ENCODE measurements at regions not wholly inside any gene's neighbourhood (a gene's known extent, or its start where the extent isn't known, plus 50 kb on each side); places are given as distances from the start of the nearest gene placed in this dataset.

DNA sequence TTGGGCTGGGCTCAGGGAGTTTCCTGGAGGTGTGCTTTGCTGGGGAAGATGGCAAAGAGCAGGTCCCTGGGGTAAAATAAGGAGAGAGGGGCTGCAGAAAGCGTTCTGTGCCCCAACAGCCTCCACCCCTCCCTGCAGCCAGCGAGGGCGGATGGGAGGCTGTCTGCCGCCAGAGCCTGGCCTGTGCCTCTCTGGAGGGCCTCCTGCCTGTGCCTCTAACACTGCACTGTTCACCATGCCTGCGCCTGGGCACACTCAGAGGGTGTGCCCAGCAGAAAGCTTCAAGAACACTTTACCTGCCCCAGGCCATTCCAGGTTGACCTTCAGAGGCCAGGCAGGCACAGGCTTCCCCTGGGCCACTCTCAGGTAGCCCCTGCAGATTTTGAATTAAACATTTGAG, 77.7 kb upstream of the KLF13 start (continued):
- TF ChIP-seq, protein P1, sequence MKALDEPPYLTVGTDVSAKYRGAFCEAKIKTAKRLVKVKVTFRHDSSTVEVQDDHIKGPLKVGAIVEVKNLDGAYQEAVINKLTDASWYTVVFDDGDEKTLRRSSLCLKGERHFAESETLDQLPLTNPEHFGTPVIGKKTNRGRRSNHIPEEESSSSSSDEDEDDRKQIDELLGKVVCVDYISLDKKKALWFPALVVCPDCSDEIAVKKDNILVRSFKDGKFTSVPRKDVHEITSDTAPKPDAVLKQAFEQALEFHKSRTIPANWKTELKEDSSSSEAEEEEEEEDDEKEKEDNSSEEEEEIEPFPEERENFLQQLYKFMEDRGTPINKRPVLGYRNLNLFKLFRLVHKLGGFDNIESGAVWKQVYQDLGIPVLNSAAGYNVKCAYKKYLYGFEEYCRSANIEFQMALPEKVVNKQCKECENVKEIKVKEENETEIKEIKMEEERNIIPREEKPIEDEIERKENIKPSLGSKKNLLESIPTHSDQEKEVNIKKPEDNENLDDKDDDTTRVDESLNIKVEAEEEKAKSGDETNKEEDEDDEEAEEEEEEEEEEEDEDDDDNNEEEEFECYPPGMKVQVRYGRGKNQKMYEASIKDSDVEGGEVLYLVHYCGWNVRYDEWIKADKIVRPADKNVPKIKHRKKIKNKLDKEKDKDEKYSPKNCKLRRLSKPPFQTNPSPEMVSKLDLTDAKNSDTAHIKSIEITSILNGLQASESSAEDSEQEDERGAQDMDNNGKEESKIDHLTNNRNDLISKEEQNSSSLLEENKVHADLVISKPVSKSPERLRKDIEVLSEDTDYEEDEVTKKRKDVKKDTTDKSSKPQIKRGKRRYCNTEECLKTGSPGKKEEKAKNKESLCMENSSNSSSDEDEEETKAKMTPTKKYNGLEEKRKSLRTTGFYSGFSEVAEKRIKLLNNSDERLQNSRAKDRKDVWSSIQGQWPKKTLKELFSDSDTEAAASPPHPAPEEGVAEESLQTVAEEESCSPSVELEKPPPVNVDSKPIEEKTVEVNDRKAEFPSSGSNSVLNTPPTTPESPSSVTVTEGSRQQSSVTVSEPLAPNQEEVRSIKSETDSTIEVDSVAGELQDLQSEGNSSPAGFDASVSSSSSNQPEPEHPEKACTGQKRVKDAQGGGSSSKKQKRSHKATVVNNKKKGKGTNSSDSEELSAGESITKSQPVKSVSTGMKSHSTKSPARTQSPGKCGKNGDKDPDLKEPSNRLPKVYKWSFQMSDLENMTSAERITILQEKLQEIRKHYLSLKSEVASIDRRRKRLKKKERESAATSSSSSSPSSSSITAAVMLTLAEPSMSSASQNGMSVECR (CRISPR knock-in tag; IDR thresholded peaks at IDR 0.05; ENCODE audit: borderline replicate concordance), result no peak
- TF ChIP-seq SMAD3 (CRISPR knock-in tag; IDR thresholded peaks at IDR 0.05; ENCODE audit: borderline replicate concordance) (no peak), FOXP1 (CRISPR knock-in tag; IDR thresholded peaks at IDR 0.05; ENCODE audit: borderline replicate concordance) (no peak), SOX15 (CRISPR knock-in tag; IDR thresholded peaks at IDR 0.05) (no peak)
- TF ChIP-seq, protein P2, sequence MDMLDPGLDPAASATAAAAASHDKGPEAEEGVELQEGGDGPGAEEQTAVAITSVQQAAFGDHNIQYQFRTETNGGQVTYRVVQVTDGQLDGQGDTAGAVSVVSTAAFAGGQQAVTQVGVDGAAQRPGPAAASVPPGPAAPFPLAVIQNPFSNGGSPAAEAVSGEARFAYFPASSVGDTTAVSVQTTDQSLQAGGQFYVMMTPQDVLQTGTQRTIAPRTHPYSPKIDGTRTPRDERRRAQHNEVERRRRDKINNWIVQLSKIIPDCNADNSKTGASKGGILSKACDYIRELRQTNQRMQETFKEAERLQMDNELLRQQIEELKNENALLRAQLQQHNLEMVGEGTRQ (CRISPR knock-in tag; IDR thresholded peaks at IDR 0.05), result no peak

DNA sequence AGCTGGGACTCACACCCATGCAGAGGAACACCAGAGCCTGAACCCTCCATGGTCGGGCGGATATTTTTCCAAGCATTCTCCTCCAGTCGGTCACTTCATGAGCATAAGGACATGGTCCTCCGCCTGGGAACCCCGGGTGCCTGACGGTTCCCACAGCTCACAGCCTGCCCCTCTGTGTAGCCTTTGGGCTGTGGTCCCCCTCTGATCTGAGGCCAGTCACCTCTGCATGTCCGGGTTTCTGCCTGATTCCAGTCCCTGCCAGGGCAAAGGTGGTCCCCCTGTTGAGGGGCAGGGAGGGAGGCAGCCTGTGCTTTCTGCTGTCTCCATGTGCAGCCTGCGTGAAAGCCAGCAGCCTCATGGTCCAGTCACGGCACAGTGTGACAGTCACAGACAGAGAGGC, 76.6 kb upstream of the KLF13 start:
- H3K36me3 Mint-ChIP-seq, result no peaks in the 10 kb centered on the region
- no peaks in the 10 kb centered on the region for H3K27me3 Mint-ChIP-seq (ENCODE audit: low read depth)
- no peak overlapping the region for H3K27ac Mint-ChIP-seq

DNA sequence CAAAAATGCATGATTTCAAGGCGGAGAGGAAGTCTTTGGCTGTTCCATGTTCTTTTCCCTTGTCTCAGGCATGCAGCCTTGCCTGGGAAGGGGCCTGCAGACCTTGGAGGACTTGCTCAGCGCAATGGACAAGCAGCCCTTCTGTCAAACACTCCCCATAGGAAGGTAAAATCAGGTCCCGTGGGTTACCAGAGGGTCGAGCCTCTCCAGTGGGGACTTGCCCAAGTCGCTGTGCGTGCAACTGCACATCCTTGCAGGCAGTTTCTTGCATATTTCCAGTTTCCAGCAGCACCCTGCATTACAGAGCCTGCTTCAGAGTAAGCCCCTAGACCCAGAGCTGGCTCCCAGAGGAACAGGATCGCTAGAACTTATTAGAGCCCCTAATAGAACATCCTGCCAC, 75.5 kb upstream of the KLF13 start:
- CTCF ChIA-PET, result no interaction called here
- no peaks in the 10 kb centered on the region for H3K27me3 Mint-ChIP-seq (ENCODE audit: low read depth)

More for the DNA sequence above, 76.6 kb upstream of the KLF13 start:
- no peak overlapping the region for H3K4me3 Mint-ChIP-seq
- TF ChIP-seq OVOL2 (CRISPR knock-in tag; IDR thresholded peaks at IDR 0.05; ENCODE audit: borderline replicate concordance), result no peak
- TF ChIP-seq EMX1 (CRISPR knock-in tag; IDR thresholded peaks at IDR 0.05), result no peak
- no peak for TF ChIP-seq ZNF138 (CRISPR knock-in tag; conservative IDR thresholded peaks at IDR 0.05)
- no peak for TF ChIP-seq ZNF263 (CRISPR knock-in tag; IDR thresholded peaks at IDR 0.05; ENCODE audit: low read depth)
- no peak for TF ChIP-seq MYBL2 (CRISPR knock-in tag; IDR thresholded peaks at IDR 0.05)
- TF ChIP-seq, protein P3, sequence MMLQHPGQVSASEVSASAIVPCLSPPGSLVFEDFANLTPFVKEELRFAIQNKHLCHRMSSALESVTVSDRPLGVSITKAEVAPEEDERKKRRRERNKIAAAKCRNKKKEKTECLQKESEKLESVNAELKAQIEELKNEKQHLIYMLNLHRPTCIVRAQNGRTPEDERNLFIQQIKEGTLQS (CRISPR knock-in tag; conservative IDR thresholded peaks at IDR 0.05), result no peak
- TF ChIP-seq ETV6 (CRISPR knock-in tag; IDR thresholded peaks at IDR 0.05), result no peak
- TF ChIP-seq, protein P4, sequence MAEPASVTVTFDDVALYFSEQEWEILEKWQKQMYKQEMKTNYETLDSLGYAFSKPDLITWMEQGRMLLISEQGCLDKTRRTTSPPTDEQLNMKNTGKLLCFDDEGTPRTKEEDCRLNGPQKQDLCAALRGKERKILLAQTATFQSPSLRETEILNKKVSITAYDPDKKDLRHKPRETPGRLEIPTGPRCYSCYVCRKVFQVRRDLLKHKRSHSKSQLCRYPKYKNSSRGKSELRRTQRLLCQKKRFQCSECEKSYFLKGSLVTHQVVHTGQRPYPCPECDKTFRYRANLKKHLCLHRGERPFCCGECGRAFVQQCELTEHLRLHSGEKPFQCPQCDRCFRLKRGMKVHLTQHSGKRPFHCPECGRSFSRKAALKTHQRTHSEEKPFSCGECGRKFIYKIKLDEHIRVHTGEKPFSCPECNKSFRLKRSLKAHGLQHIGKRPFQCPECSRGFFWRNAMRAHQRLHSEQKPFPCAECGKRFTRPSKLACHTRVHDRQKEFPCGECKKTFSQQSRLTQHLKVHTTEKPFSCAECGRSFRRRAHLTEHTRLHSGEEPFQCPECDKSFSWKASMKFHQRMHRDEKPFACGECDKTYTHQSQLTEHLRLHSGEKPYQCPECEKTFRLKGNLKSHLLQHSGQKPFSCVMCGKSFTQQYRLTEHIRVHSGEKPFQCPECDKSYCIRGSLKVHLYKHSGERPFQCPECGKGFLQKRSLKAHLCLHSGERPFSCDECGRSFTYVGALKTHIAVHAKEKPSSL (CRISPR knock-in tag; conservative IDR thresholded peaks at IDR 0.05), result no peak
- no peaks in the 10 kb centered on the region for H3K9me3 Mint-ChIP-seq
- DNase-seq (ENCODE audit: low spot score) (no peak), ATAC-seq (no peak)
- ChIA-PET POLR2A (no interaction called here), CTCF (interaction anchor here (1.4 kb wide), 1 partner anchor 116 kb away, joined by 3 read pairs; no protein-coding TSS in a partner anchor)
- no peaks in the 10 kb centered on the region for H3K4me1 Mint-ChIP-seq

More for the DNA sequence above, 75.5 kb upstream of the KLF13 start:
- H3K27ac Mint-ChIP-seq, result no peak overlapping the region
- H3K9me3 Mint-ChIP-seq, result no peaks in the 10 kb centered on the region
- H3K4me1 Mint-ChIP-seq, result no peaks in the 10 kb centered on the region
- H3K36me3 Mint-ChIP-seq, result no peaks in the 10 kb centered on the region
- DNase-seq (ENCODE audit: low spot score), result no peak
- no peak overlapping the region for H3K4me3 Mint-ChIP-seq
- TF ChIP-seq NR3C1 (CRISPR knock-in tag; conservative IDR thresholded peaks at IDR 0.05; ENCODE audit: low read depth) (no peak), CBFB (CRISPR knock-in tag; IDR thresholded peaks at IDR 0.05; ENCODE audit: low read depth) (no peak), CREM (CRISPR knock-in tag; IDR thresholded peaks at IDR 0.05) (no peak), ZNF121 (CRISPR knock-in tag; IDR thresholded peaks at IDR 0.05) (no peak), TEAD4 (CRISPR knock-in tag; IDR thresholded peaks at IDR 0.05) (no peak), JUN (CRISPR knock-in tag; IDR thresholded peaks at IDR 0.05) (no peak), ATF1 (CRISPR knock-in tag; IDR thresholded peaks at IDR 0.05) (no peak), ZNF219 (CRISPR knock-in tag; IDR thresholded peaks at IDR 0.05; ENCODE audit: borderline replicate concordance) (no peak)
- TF ChIP-seq, protein P4 (CRISPR knock-in tag; conservative IDR thresholded peaks at IDR 0.05), result no peak
- ATAC-seq, result no peak
- POLR2A ChIA-PET, result no interaction called here

Measured in WTC11 (cell line).